GM20000 (cell line): ENCODE measurements at regions not wholly inside any gene's neighbourhood (a gene's known extent, or its start where the extent isn't known, plus 50 kb on each side); places are given as distances from the start of the nearest gene placed in this dataset.

Experiments
- DNase-seq: peaks from one replicate; pipeline ENCODE4 v3.0.0; 2012; ENCODE audit warnings: low spot score
- TF ChIP-seq, protein P1 (sequence below): IDR thresholded peaks from 2 replicates; pipeline ENCODE4 v1.5.1; 2012; ENCODE audit warnings: mild to moderate bottlenecking, control low read depth; ENCODE audit errors: extremely low read depth, missing control alignments

DNA sequence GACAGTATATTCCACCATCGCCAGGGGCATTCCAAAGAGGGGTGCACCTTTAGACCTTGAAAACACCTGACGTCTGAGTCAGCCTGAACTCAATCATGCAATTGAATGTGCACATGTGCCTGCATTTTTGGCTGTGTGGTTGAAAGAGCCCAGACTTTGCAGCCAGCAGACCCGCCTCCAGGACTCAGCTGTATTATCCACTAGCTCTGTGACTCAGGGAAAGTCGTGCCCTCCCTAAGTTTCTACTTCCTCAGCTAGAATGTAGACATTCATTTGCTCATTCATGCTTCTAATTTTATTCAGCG lies 94.2 kb downstream of the LRRC30 start:
- TF ChIP-seq, protein P1, sequence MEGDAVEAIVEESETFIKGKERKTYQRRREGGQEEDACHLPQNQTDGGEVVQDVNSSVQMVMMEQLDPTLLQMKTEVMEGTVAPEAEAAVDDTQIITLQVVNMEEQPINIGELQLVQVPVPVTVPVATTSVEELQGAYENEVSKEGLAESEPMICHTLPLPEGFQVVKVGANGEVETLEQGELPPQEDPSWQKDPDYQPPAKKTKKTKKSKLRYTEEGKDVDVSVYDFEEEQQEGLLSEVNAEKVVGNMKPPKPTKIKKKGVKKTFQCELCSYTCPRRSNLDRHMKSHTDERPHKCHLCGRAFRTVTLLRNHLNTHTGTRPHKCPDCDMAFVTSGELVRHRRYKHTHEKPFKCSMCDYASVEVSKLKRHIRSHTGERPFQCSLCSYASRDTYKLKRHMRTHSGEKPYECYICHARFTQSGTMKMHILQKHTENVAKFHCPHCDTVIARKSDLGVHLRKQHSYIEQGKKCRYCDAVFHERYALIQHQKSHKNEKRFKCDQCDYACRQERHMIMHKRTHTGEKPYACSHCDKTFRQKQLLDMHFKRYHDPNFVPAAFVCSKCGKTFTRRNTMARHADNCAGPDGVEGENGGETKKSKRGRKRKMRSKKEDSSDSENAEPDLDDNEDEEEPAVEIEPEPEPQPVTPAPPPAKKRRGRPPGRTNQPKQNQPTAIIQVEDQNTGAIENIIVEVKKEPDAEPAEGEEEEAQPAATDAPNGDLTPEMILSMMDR, result no peak
- no peak for DNase-seq

DNA sequence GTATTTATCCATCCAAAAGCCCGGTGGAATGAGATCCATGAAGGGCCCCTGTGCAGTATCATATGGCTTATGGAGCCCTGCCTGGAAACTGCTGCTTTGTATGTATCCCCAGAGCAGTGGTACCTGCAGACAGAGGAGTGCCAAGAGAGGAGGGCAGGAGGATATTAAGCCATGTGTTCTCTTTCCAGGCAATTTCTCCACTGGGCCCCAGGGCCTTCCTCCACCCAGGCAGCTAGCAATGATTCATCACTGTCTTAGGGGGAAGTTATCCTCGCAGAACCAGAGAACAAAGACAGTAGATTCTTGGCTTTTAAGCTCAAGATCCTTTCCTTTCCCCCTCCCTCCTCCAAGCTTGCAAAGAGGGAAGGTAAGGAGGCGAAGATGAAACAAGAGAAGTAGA lies 98.1 kb downstream of the LRRC30 start:
- no peak for DNase-seq
- TF ChIP-seq, protein P1, result no peak

DNA sequence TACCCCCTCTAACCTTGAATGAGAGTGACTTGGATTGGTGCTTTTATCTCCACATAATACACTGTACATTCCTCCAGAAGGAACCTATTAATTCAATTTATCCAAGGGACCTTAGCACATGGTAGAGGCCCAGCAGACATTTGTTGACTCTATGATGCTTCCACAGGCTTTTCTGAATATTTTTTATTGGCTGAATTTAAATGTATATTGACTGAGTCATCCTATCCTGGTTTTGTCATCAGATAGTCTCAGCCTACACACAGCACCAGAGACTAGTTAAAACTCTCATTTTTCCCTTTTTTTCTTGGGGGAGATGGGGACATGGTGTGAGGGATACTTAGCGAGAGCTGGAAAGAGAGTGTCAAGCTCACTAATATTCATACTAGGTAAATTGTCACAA lies 101.6 kb downstream of the LRRC30 start:
- DNase-seq, result no peak
- TF ChIP-seq, protein P1, result no peak

DNA sequence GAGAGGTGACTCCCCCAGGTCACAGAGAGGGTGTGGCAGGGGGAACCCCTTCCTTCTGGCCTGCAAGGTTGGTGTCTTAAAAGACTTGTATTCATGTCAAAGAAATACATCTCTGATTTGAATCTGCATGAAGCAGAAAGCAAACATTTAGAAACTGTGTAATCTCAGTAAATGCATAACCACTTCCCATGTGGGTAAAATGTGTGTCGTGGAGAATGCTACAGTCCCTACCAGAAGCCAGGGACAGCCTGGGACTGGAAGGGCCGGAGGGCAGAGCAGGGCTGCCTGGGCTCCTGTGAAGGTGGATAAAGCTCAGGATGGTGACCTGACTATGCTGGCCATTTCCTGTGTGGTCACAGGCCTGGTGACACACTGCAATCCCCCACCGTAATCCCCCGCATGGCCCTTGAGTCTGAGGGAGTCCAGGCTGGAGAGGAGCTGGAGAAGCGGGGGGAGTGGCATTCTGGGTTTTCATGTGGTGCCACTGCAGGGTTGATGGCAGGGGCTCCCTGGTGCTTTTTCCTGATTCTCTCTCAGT lies 102.2 kb downstream of the LRRC30 start:
- DNase-seq, result no peak
- TF ChIP-seq, protein P1, result no peak

DNA sequence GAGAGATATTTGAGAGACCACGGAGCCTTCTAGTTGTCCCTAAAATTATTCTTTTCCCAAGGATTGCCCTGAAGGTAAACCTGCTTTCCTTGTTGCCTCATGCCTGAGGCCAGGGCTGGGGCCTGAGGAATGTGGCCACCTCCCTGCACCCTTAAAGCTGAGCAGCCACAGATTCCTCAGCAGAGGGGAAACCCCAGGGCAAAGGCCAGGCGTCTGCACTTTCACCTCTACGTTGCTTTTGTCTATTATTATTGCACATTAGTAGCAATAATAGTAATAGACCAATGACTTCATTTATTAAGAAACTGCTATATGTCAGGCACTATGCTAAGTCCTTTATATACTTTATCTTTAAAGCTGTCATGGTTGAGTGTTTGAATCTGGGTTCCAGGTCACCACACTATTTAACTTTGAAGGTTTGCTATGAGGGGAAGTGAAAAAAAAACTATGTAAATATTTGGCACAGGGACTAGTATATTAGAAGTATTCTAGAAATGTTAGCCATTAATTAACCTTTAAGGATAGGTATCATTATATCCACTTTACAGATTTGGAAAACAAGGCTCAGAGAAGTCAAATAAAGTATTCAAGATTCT lies 104.2 kb downstream of the LRRC30 start:
- DNase-seq, result no peak
- TF ChIP-seq, protein P1, result no peak

DNA sequence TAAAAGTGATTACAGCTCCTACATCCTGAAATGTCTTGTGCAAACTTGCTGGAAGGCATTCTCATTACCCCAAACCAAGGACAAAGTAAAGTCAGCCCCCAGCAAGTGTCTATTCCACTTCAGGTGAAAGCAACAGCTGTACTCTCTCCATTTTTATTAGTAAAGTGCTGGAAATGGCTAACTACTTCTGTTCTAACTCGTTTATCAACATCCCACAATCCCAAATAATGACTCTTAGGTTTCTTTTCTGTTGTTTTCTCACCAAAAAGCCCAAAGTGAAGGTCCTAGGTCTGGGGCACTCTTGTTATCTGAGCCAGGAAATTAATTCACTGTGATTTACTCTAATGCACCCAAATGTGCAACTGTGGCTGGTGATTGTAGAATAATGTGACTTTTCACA lies 105.7 kb downstream of the LRRC30 start:
- TF ChIP-seq, protein P1, result no peak
- no peak for DNase-seq

DNA sequence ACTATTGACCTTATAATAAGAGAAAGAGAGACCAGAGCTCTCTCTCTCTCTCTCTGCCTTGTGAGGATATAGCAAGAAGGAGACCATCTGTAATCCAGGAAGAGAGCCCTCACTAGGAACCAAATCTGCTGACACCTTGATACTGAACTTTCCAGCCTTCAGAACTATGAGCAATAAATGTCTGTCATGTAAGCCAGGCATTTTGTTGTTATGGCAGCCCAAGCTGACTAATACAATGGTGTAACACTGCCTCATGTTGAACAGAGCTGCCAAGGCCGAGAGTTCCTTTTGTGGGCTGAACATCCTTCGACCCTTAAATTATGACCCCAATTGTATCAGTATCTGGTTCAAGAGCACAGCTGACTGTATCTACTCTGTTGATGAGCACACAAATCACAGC lies 108.0 kb downstream of the LRRC30 start:
- no peak for DNase-seq
- TF ChIP-seq, protein P1, result no peak
